ENCODE measurements at regions not wholly inside any gene's neighbourhood (a gene's known extent, or its start where the extent isn't known, plus 50 kb on each side); places are given as distances from the start of the nearest gene placed in this dataset.

DNA sequence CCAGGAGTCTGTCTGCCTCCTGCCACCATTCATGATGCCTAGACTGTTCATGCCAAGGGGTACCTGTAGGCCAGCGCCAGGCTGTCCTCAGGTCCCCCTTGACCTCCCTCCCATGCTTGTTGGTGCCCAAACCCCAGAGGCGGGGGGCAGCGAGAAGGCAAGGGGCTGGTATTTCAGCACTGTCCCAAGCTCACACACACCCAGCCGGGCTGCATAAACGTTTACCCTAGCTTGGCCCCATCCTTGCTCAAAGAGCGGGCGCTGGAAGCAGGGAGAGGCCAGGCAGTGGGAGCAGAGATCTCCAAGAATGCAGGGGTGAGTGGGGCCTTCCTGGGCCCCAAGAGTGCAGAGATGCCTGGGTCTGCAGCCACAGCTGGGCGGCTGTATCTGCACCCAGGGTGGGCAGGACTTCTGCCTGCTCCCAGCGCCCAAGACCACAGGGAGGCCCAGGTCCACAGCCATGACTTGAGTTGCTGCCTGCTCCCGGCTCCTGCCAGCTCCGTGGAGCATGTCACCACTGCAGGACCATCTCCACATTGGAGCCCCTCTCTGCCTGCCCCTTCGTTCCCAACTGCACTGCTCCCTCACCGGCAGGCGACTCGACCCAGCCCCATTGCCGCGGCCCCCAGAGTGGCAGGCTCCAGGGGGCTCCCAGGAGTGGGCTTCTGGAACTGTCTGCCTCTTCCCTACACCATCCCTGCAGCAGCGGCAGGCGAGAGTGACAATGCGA, 616.6 kb downstream of the METTL4 start:
- DNase-seq (ENCODE audit: low read depth), result no peak

- DNase-seq (ENCODE audit: low read depth), result no peak
Measured at GRCh38 chr18:1958798-1959197, 612.5 kb downstream of the METTL4 start.

GRCh38 chr18:1965016-1965415, 606.3 kb downstream of the METTL4 start:
- DNase-seq (ENCODE audit: low read depth), result no peak

DNA sequence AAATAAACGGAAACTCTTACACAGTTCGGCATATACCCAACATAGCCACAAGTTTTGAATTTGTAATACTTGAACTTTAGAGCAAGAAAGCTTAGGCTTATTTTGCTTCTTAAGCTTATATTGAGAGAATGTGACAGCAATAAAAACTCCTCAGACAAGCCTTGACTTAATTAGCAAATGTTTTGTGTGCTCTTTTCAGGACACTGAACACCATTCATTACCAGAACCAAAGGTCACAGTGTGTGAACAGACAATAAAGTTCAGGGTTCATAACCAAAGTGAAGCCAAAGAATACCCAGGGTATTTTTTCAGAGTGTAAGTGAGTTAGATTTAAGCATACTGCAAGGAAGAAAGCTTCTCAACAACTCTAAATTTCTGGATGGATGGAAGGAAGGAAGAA, 605.8 kb downstream of the METTL4 start:
- DNase-seq (ENCODE audit: low read depth), result no peak

DNA sequence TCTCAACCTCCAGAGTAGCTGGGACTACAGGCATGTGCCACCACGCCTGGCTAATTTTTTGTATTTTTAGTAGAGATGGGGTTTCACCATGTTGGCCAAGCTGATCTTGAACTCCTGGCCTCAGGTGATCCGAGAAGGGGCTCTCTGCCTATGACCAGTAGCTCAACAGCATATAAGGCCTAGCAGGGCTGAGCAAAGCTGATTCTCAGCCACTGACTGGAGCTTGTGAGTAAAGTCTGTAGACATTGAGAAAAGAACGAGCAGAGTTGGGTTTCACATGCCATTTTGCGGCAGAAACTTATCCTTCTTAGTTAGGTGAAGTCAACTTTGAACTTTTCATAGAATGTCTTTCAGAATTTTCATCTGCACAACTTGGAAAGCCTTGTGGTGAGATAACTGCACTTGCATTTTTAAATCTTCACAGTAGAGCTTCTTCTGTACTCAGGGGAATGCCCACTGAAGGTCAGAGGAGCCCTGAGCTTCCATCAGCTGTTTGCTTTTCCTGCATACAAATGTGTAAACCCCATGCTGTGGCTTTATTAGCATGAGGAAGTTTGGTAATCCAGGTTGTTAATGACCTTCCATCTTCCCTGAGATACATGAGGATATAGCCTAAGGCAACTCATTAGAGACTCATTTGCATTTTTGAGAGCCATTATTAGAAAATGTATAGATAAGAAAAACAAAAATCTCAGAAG, 602.4 kb downstream of the METTL4 start:
- no peak for DNase-seq (ENCODE audit: low read depth)

DNA sequence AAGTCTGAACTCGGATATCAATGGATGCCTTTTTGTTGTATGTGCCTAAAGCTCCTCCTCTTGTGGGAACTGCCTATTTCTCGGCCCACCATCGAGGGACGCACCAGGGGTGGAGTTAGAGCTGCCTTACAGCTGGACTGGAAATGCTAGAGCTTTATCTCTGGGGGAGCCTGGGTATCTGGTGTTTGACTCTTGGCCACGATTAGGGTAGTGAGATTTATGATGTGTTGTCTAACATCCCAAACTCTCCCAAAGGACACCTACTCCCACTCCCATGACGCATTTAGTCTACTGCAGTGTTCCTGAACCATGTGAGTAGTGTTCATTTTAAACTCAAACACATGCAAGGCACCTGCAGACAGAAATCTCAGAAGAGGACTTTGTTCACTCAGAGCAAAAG, 594.8 kb downstream of the METTL4 start:
- no peak for DNase-seq (ENCODE audit: low read depth)

DNA sequence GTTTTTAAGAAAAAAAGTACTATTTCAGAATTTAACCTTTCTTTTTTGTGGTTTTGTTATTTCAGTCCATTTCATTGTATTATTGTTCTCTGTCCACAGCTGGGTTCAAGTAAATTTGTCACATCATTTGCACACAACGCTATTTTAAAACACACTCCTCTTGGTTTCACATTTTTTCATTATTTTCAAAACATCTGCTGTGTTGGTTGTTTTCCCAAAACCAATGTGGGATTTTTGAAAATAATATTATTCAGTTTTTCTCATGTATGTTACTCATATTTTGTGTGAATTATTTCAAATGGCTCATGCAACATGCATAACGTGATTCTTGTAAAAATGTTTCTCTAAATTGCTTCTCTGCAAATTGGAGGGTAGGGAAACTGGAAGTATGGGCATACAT, 589.2 kb downstream of the METTL4 start:
- DNase-seq (ENCODE audit: low read depth), result no peak

DNA sequence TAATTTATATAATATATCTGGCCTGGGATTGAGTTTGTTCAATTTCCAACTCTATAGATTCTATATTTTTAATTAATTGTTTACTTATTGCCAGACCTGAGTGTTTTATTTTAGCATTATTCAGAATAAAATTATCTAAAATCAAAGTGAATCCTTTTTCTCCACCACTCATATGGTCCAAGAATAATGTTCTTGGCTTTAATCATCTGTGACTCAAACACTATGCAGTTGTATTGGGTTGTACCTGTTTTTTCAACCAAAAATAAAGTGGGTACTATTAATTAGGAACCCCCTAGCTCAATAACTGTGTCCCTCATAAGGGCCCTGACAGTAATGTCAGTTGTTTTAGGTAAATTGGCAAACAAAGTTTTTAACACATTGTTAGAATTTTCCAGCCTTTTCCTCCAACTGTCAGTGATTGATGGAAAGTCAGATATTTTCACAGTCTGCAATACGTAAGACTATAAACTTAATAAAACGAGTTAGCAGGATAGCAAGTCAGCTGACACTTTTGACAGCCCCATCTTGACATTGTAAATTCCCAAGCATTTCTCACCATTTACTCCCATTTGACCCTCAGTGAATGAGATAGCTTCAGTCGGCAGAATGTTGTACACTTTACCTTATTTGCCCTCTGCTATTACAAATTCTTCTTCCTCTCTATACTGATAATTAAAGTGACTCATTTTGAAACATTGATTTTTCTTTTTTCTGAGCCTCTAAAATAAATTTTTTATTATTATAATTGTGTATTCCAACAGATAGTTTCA, 587.4 kb downstream of the METTL4 start:
- DNase-seq (ENCODE audit: low read depth), result no peak

GRCh38 chr18:1993866-1994265, 577.4 kb downstream of the METTL4 start:
- DNase-seq (ENCODE audit: low read depth), result no peak

- DNase-seq (ENCODE audit: low read depth), result no peak
Measured at GRCh38 chr18:1994471-1994870, 576.8 kb downstream of the METTL4 start.

DNA sequence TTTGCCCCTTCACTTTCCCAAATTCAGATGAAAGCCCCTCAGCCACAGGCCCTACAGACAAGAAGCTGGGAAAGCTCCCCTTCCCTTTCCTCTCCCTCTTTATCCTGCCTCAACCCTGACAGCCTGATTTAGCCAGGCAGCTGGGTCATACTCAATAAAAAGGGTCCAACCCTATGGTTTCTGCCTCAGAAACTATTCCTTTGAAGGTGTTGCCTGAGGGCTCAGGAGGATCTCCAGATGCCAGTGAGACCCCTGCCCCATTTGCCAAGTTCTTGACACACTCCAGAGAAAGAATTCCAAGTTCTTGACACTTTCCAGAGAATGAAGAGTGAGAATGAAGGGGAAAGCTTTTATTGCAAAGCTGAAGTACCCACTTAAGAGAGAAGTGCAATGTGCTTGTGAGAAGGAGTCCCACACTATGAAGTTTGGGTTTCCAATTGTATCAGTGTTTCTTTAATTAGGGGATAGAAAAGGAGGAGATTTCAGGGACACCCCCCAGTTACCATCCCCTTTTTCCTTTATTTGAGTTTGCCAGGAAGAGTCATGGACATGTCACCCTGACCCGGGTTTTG, 576.2 kb downstream of the METTL4 start:
- DNase-seq (ENCODE audit: low read depth), result no peak

- no peak for DNase-seq (ENCODE audit: low read depth)
Measured at GRCh38 chr18:1998121-1998520, 573.2 kb downstream of the METTL4 start.

DNA sequence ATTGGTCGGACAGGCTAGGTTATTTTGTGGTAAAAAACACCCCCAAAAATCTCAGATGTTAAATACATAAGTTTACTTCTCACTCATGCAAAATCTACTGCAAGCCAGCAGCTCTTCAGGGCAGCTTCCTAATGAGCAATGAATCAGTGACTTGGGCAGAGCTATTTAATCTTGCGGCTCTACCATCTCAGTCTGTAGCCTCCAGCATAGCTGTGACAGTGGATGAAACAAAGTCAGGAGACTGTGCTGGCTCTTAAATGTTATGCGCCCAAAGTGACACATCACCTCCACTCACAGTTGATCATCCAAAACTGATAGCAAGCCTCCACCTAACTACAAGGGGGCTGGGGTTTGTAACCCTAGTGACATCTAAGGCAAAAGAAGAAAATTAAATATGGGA, 571.9 kb downstream of the METTL4 start:
- DNase-seq (ENCODE audit: low read depth), result no peak

GRCh38 chr18:2002151-2002550, 569.2 kb downstream of the METTL4 start:
- DNase-seq (ENCODE audit: low read depth), result no peak

- DNase-seq (ENCODE audit: low read depth), result no peak
Measured at GRCh38 chr18:2002604-2003003, 568.7 kb downstream of the METTL4 start.

DNA sequence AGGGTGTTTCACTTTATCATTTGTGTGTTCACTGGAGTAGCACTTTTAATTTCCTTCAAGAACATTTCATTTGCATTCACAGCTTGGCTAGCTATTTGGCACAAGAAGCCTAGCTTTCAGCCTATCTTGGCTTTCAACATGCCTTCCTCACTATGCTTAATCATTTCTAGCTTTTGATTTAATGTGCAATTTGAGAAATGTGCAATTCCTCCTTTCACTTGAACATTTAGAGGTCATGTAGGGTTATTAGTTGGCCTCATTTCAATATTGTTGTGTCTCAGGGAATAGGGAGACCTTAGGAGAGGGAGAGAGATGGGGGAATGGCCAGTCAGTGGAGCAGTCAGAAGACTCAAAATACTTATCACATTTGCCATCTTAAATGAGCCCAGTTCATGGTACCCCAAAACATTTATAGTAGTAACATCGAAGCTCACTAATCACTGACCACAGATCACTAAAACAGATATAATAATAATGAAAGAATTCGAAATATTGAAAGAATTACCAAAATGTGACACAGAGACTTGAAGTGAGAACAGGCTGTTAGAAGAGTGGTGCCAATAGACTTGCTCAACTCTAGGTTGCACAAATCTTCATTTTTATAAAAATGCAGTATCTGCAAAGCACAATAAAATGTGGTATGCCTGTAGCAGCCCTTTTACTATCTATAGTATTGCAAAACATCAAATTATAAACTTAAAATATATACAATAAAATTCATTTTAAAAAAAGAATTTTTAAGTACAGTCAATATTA, 561.2 kb downstream of the METTL4 start:
- peak; percentile 0 for DNase-seq (ENCODE audit: low read depth)

DNA sequence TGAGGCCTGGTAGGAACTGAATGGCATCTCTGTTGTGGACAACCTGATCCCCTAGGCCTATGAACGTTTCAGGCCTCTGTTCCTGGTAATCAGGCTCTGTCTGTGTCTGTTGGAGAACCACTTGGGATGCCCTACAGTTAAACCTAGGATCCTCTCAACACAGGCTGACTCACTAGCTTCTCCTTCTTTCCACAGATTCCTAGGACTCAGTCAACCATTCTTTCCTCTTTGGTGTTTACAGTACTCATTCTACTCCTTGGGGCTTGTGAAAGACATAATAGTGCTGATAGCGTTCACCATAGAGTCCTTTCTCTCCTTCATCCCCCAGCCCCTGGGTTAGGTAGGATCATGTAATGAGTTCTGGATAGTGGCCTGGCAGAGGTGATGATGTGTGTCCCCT, 544.3 kb downstream of the METTL4 start:
- peak; percentile 32 for DNase-seq (ENCODE audit: low read depth)

DNA sequence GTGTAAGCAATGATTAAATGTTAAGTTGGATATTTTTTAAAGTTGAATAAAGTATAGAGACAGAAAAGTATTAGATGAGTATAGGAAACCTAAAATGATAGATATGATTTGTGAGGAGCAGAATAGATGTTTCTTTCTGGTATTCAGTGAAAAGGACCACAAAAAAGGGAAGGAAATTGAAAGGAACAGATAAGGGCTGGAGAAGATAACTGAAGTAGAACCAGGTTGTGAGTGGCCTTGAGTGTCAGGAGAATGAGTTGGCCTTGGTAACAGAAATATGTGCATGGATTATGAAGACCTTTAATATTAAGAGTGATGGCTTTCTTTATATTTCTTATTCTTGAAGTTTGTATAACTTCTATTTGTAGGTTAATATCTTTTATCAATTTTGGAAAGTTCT, 543.5 kb downstream of the METTL4 start:
- no peak for DNase-seq (ENCODE audit: low read depth)

DNA sequence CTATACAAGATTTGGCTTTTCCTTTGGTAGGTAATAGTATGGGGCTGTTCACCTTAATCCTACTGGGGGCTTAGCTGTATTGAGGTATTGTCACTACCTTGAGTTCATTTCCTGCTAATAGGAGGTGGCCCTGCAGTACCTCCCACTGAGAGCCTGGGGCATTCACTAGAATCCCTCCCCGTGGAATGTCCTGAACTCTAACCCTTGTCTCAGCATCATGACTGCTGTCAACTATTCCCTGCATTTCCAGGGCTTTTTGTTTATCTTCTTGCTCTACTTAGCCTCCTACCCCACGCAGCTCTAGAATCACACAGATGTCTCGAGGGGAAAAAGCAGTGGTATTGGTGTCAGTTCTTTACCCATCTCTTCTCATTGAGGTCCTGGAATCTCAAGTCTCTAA, 542.3 kb downstream of the METTL4 start:
- DNase-seq (ENCODE audit: low read depth), result no peak

DNA sequence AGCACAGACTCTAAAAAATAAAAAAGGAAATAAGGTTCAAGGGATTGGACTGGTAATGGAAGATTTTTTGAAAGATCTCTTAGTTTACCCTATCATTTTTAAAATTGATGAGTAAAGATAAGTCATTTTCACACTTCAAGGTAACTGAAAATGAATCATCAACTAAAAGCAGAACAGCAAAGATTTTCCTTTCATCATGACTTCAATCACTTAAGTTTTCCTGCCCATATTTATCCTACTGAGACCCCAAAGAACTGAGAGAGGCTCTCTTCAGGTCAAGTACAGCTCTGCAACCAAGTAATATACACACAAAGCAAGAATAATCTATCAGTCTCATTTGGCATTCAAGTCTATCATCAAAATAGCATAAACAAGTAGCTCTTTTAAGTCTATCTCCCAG, 540.7 kb downstream of the METTL4 start:
- no peak for DNase-seq (ENCODE audit: low read depth)

DNA sequence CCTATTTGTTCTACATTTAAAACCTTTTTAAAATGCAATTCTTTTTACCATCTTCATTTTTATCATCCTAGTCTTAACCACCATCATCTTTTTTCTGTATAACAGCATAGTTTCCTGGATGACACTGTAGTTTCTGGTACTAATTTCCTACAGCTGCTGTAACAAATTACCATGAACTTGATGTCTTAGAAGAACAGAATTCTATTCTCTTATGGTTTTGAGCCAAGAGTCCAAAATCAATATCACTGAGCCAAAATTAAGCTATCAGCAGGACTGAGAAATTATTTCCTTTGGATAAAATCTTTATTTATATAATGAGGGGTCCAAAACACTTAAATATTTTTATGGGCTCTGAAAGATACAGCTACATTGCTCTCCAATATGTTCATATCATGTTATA, 539.3 kb downstream of the METTL4 start:
- DNase-seq (ENCODE audit: low read depth), result no peak

GRCh38 chr18:2035056-2035455, 536.2 kb downstream of the METTL4 start:
- DNase-seq (ENCODE audit: low read depth), result no peak

All from iris pigment epithelial cell (primary cell).